HCT116 (cell line): ENCODE measurements at regions not wholly inside any gene's neighbourhood (a gene's known extent, or its start where the extent isn't known, plus 50 kb on each side); places are given as distances from the start of the nearest gene placed in this dataset.

Experiments
- ATAC-seq: fragments of 200-7000 bp; cut with Tn5 transposase; 2 replicates; pipeline ENCODE4 v1.9.1; 2020; ENCODE audit warnings: mild to moderate bottlenecking, moderate library complexity
- BruUV-seq: library from RNA; stranded (reverse); fragments of 400-500 nt; replicated peaks from 2 replicates; lab custom pipeline; 2021; lab: Mats Ljungman, UMichigan
- CTCF ChIA-PET: fragments of 300-600 bp; sonication (Branson Sonifier 250); formaldehyde crosslinking; loops from one replicate; lab custom pipeline; 2021; ENCODE audit warnings: antibody characterized with exemption; lab: Charles Lee
- POLR2A ChIA-PET: fragments of 300-600, 350-600 bp; sonication (Branson Sonifier 250); formaldehyde crosslinking; loops from one replicate; lab custom pipeline; 2021; ENCODE audit warnings: antibody characterized with exemption; lab: Charles Lee
- RAD21 ChIA-PET, 2 experiments: fragments of 300-600 bp; sonication (Branson Sonifier 250); formaldehyde crosslinking; loops; one replicate each; lab custom pipeline; 2023; ENCODE audit warnings: low total read pairs in 2 of 2; ENCODE audit not compliant: uncharacterized antibody in 2 of 2, unreplicated experiment in 2 of 2, low non-redundant PET in 1 of 2; lab: Charles Lee
- DNase-seq: peaks from one replicate; pipeline ENCODE4 v3.0.0-alpha.2; 2010; ENCODE audit warnings: low read depth, low spot score
- H2AFZ ChIP-seq: fragments of 200-600 bp; shearing (Covaris generic), sonication (generic); 2 replicates; pipeline ENCODE4 v1.6.1; 2017; ENCODE audit warnings: low read depth, mixed run types, mixed read lengths, antibody characterized with exemption, low read length; ENCODE audit not compliant: poor library complexity, severe bottlenecking
- H3K27ac ChIP-seq: 2 replicates; pipeline ENCODE4 v1.5.1; 2012; ENCODE audit warnings: low read depth, low read length
- H3K27me3 ChIP-seq: fragments of 200-600 bp; sonication (generic); 2 replicates; pipeline ENCODE4 v1.6.1; 2016; ENCODE audit warnings: mixed run types, low read length, mixed read lengths; ENCODE audit not compliant: insufficient read depth
- H3K36me3 ChIP-seq, 2 experiments: fragments of 200-500 bp in 1 of 2; fragments of 200-600 bp in 1 of 2; sonication (Bioruptor generic) in 1 of 2; sonication (generic) in 1 of 2; 2 replicates each; pipeline versions ENCODE4 v1.5.1 to v1.6.1; 2014 to 2016; ENCODE audit warnings: low read length in 2 of 2, inconsistent platforms in 1 of 2, mixed read lengths in 1 of 2, mixed run types in 1 of 2; ENCODE audit not compliant: insufficient read depth in 2 of 2, control insufficient read depth in 1 of 2
- H3K4me1 ChIP-seq, 2 experiments: fragments of 200-600 bp in 1 of 2; sonication (generic) in 1 of 2; 2 replicates each; pipeline versions ENCODE4 v1.5.1 to v1.6.1; 2012 to 2017; ENCODE audit warnings: low read length in 2 of 2, inconsistent platforms in 1 of 2, mild to moderate bottlenecking in 1 of 2, mixed read lengths in 1 of 2, mixed run types in 1 of 2, moderate library complexity in 1 of 2; ENCODE audit not compliant: insufficient read depth in 2 of 2, control insufficient read depth in 1 of 2
- H3K4me2 ChIP-seq: fragments of 200-600 bp; sonication (generic); 2 replicates; pipeline ENCODE4 v1.6.1; 2017; ENCODE audit warnings: mixed run types, low read length, mixed read lengths
- H3K4me3 ChIP-seq, 2 experiments: fragments of 200-600 bp in 1 of 2; sonication (generic) in 1 of 2; replicated peaks in 1 of 2; 2 replicates each; pipeline ENCODE4 v1.5.1; 2011 to 2016; ENCODE audit warnings: low read length in 2 of 2, control low read depth in 1 of 2, low read depth in 1 of 2, mild to moderate bottlenecking in 1 of 2, mixed read lengths in 1 of 2, mixed run types in 1 of 2
- H3K79me2 ChIP-seq: fragments of 200-600 bp; sonication (generic); 2 replicates; pipeline ENCODE4 v1.6.1; 2017; ENCODE audit warnings: mild to moderate bottlenecking, mixed run types, low read length, moderate library complexity, mixed read lengths; ENCODE audit not compliant: insufficient read depth
- H3K9ac ChIP-seq: fragments of 200-600 bp; sonication (generic); 2 replicates; pipeline ENCODE4 v1.6.1; 2016; ENCODE audit warnings: low read length, mixed read lengths
- H3K9me2 ChIP-seq: fragments of 200-600 bp; sonication (generic), shearing (Covaris generic); 2 replicates; pipeline ENCODE4 v1.6.1; 2017; ENCODE audit warnings: mixed run types, mild to moderate bottlenecking, moderate library complexity; ENCODE audit not compliant: insufficient read depth
- H3K9me3 ChIP-seq, 2 experiments: fragments of 200-500 bp in 1 of 2; fragments of 200-600 bp in 1 of 2; sonication (Bioruptor generic) in 1 of 2; sonication (generic) in 1 of 2; 2 replicates each; pipeline ENCODE4 v1.6.1; 2014 to 2017; ENCODE audit warnings: low read length in 2 of 2, mixed read lengths in 2 of 2, inconsistent platforms in 1 of 2, low read depth in 1 of 2, mild to moderate bottlenecking in 1 of 2, mixed run types in 1 of 2, moderate library complexity in 1 of 2; ENCODE audit not compliant: control insufficient read depth in 1 of 2, insufficient read depth in 1 of 2
- H4K20me1 ChIP-seq: fragments of 200-600 bp; sonication (generic), shearing (Covaris generic); 2 replicates; pipeline ENCODE4 v1.6.1; 2017; ENCODE audit warnings: mixed run types, mild to moderate bottlenecking, moderate library complexity; ENCODE audit not compliant: insufficient read depth
- ATF3 ChIP-seq: IDR thresholded peaks from 2 replicates; pipeline ENCODE4 v1.6.1; 2012
- CBX3 ChIP-seq: IDR thresholded peaks from 2 replicates; pipeline ENCODE4 v1.6.1; 2012; ENCODE audit warnings: low read depth
- CTCF ChIP-seq, 3 experiments: fragments of 200-600 bp in 1 of 3; sonication (generic) in 1 of 3; IDR thresholded peaks in 2 of 3; conservative IDR thresholded peaks in 1 of 3; 2 replicates each; pipeline ENCODE4 v1.5.1; 2012 to 2017; ENCODE audit warnings: low read depth in 2 of 3, low read length in 2 of 3, antibody characterized with exemption in 1 of 3, borderline replicate concordance in 1 of 3, control low read depth in 1 of 3, mild to moderate bottlenecking in 1 of 3, mixed read lengths in 1 of 3, mixed run types in 1 of 3, moderate library complexity in 1 of 3; ENCODE audit not compliant: insufficient read depth in 1 of 3
- EGR1 ChIP-seq: IDR thresholded peaks from 2 replicates; pipeline ENCODE4 v1.6.1; 2012; ENCODE audit warnings: low read depth
- JUND ChIP-seq: IDR thresholded peaks from 2 replicates; pipeline ENCODE4 v1.6.1; 2012
- MAX ChIP-seq: IDR thresholded peaks from 2 replicates; pipeline ENCODE4 v1.6.1; 2012
- POLR2AphosphoS5 ChIP-seq: IDR thresholded peaks from 2 replicates; pipeline ENCODE4 v1.6.1; 2011; ENCODE audit warnings: mild to moderate bottlenecking, low read depth, low read length, moderate library complexity
- SIN3A ChIP-seq: IDR thresholded peaks from 2 replicates; pipeline ENCODE4 v1.6.1; 2012; ENCODE audit warnings: low read depth
- ZBTB33 ChIP-seq: IDR thresholded peaks from 2 replicates; pipeline ENCODE4 v1.6.1; 2011; ENCODE audit warnings: mild to moderate bottlenecking, low read length, moderate library complexity; ENCODE audit not compliant: insufficient replicate concordance; ENCODE audit errors: extremely low read depth
- intact Hi-C: fragments of 100-400 bp; cut with micrococcal nuclease; formaldehyde crosslinking; loops from 2 replicates; pipeline ENCODE4 v1.10.0; 2022

- intact Hi-C loops = no loop called here
- ChIA-PET POLR2A (no interaction called here), RAD21 (no interaction called here)
- Histone ChIP-seq H3K9ac (no peak overlapping the region), H3K9me3 (no peaks in the 10 kb centered on the region), H3K27ac (no peak overlapping the region), H3K9me2 (no peaks in the 10 kb centered on the region), H2AFZ (no peak overlapping the region), H3K4me3 (no peak overlapping the region), H3K4me2 (no peak overlapping the region), H3K79me2 (no peaks in the 10 kb centered on the region)
- BruUV-seq = no TSS peak
- TF ChIP-seq ATF3 (no peak), POLR2AphosphoS5 (no peak), SIN3A (no peak), JUND (no peak), MAX (no peak), ZBTB33 (no peak), CBX3 (no peak), CTCF (IDR thresholded peaks at IDR 0.05 in 2 of 3, conservative IDR thresholded peaks at IDR 0.05 in 1 of 3; ENCODE audit: borderline replicate concordance in 1 of 3, insufficient read depth in 1 of 3, low read depth in 2 of 3, low read length in 2 of 3) (no peak), EGR1 (no peak)
- TF ChIP-seq, all 23 proteins: peak for 0
- H4K20me1 ChIP-seq = no peaks in the 10 kb centered on the region
- CTCF ChIA-PET = no interaction called here
- no peaks in the 10 kb centered on the region for H3K4me1 ChIP-seq
- DNase-seq = no peak
- H3K27me3 ChIP-seq = peaks cover 30% of the 10 kb centered on the region
- no peaks in the 10 kb centered on the region for H3K36me3 ChIP-seq
- ATAC-seq = no peak
Measured at GRCh38 chr15:88741671-88742070, 61.6 kb upstream of the ACAN start.
